ENCODE measurements at regions not wholly inside any gene's neighbourhood (a gene's known extent, or its start where the extent isn't known, plus 50 kb on each side); places are given as distances from the start of the nearest gene placed in this dataset.

- intact Hi-C loops (cut with DNase I), result no loop called here
Observed at GRCh38 chr2:12554224-12555011, 162.3 kb upstream of the TRIB2 start.

GRCh38 chr2:12555012-12555645 is 161.6 kb upstream of the TRIB2 start:
- peaks cover 9 to 16% of the 10 kb centered on the region in 2 donors for H3K4me1 ChIP-seq (replicated peaks in 1 of 2)
- peak overlapping the region in 1 of 4 donors; percentile 12 for H3K4me3 ChIP-seq
- no peak for TF ChIP-seq CTCF (IDR thresholded peaks at IDR 0.05)
- TF ChIP-seq POLR2A (IDR thresholded peaks at IDR 0.05), result no peak
- H3K27ac ChIP-seq, result peak overlapping the region in 3 of 5 donors; percentile 13 to 65 (median 34)
- 9 to 27% (median 19%) methylated on average over 2 of the region's 2 CpGs for WGBS, 4 donors
- no peaks in the 10 kb centered on the region for H3K27me3 ChIP-seq
- H3K36me3 ChIP-seq (replicated peaks in 1 of 2), result no peaks in the 10 kb centered on the region
- intact Hi-C loops (cut with DNase I), result no loop called here
- DNase-seq, result no peak
- H3K9me3 ChIP-seq (replicated peaks in 1 of 3), result no peaks in the 10 kb centered on the region

More at GRCh38 chr2:12554224-12555011, 162.3 kb upstream of the TRIB2 start:
- no peak overlapping the region for H3K4me3 ChIP-seq
- H3K27ac ChIP-seq, result peak overlapping the region in 2 of 5 donors; percentile 13 to 65
- TF ChIP-seq POLR2A (IDR thresholded peaks at IDR 0.05) (no peak), CTCF (IDR thresholded peaks at IDR 0.05) (no peak)
- H3K27me3 ChIP-seq, result no peaks in the 10 kb centered on the region
- DNase-seq, result no peak
- no peaks in the 10 kb centered on the region for H3K9me3 ChIP-seq (replicated peaks in 1 of 3)
- H3K36me3 ChIP-seq (replicated peaks in 1 of 2), result no peaks in the 10 kb centered on the region
- WGBS, 4 donors, result 77 to 87% (median 82%) methylated on average over 12 of the region's 12 CpGs
- H3K4me1 ChIP-seq (replicated peaks in 1 of 2), result peaks cover 9 to 16% of the 10 kb centered on the region in 2 donors

GRCh38 chr2:12556762-12557161 is 160.0 kb upstream of the TRIB2 start:
- Histone ChIP-seq H3K9me3 (replicated peaks in 1 of 3) (no peaks in the 10 kb centered on the region), H3K36me3 (replicated peaks in 1 of 2) (no peaks in the 10 kb centered on the region), H3K4me3 (no peak overlapping the region), H3K27me3 (no peaks in the 10 kb centered on the region), H3K27ac (no peak overlapping the region), H3K4me1 (replicated peaks in 1 of 2) (peaks cover 9 to 16% of the 10 kb centered on the region in 2 donors)
- intact Hi-C loops (cut with DNase I), result no loop called here
- WGBS, 4 donors, result 67 to 81% (median 77%) methylated on average over 5 of the region's 5 CpGs
- no peak for DNase-seq
- no peak for TF ChIP-seq POLR2A (IDR thresholded peaks at IDR 0.05)
- TF ChIP-seq CTCF (IDR thresholded peaks at IDR 0.05), result no peak

DNA sequence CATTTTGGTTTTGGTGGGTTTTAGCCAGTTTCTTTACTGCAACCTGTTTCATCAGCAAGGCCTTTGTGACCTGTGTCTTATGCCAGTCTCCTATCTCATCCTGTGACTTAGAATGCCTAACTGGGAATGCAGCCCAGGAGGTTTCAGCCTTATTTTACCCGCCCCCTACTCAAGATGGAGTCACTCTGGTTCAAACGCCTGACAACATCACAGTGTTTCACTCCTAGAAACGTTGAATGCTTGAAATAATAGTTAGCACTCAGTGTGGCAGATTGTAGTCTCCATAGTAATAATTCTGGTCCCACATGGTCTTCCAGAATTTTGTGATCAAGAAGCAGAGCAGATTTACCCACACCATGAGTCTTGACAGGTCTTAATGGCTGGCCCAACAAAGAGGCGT is 159.0 kb upstream of the TRIB2 start:
- intact Hi-C loops (cut with DNase I), result no loop called here
- Histone ChIP-seq H3K27ac (no peak overlapping the region), H3K4me1 (replicated peaks in 1 of 2) (peaks cover 9 to 16% of the 10 kb centered on the region in 2 donors), H3K4me3 (no peak overlapping the region), H3K27me3 (no peaks in the 10 kb centered on the region), H3K9me3 (replicated peaks in 1 of 3) (no peaks in the 10 kb centered on the region), H3K36me3 (replicated peaks in 1 of 2) (no peaks in the 10 kb centered on the region)
- WGBS, 4 donors, result 87 to 98% (median 94%) methylated on average over 4 of the region's 4 CpGs
- no peak for TF ChIP-seq CTCF (IDR thresholded peaks at IDR 0.05)
- TF ChIP-seq POLR2A (IDR thresholded peaks at IDR 0.05), result no peak
- DNase-seq, result no peak
